Smooth muscle cell (in vitro differentiated cells): ENCODE measurements at regions not wholly inside any gene's neighbourhood (a gene's known extent, or its start where the extent isn't known, plus 50 kb on each side); places are given as distances from the start of the nearest gene placed in this dataset.
"Not testable (repeated sequence)": the region's sequence is repeated elsewhere in the genome, so short reads cannot be mapped to it uniquely, and the experiment has no call there.

Experiments
- DNase-seq: peaks from one replicate; lab custom pipeline; 2025; ENCODE audit not compliant: unreplicated experiment; lab: John Stamatoyannopoulos, UW
- H2AFZ ChIP-seq: fragments of 200-600 bp; sonication (generic); 2 replicates; pipeline ENCODE4 v1.6.0; 2016; ENCODE audit warnings: antibody characterized with exemption, low read depth, mild to moderate bottlenecking
- H3F3A ChIP-seq: fragments of 200-600 bp; sonication (generic); 2 replicates; pipeline ENCODE4 v1.6.0; 2017; ENCODE audit warnings: antibody characterized with exemption, low read depth
- H3K27ac ChIP-seq: fragments of 200-600 bp; sonication (generic); 2 replicates; pipeline ENCODE4 v1.5.1; 2016; ENCODE audit warnings: low read depth, mild to moderate bottlenecking
- H3K27me3 ChIP-seq: fragments of 200-600 bp; sonication (generic); 2 replicates; pipeline ENCODE4 v1.6.1; 2016; ENCODE audit warnings: low read depth, mild to moderate bottlenecking
- H3K36me3 ChIP-seq: fragments of 200-600 bp; sonication (generic); 2 replicates; pipeline ENCODE4 v1.5.1; 2016; ENCODE audit warnings: low read depth
- H3K4me1 ChIP-seq: fragments of 200-600 bp; sonication (generic); 2 replicates; pipeline ENCODE4 v1.5.1; 2016; ENCODE audit warnings: low read depth
- H3K4me2 ChIP-seq: fragments of 200-600 bp; sonication (generic); 2 replicates; pipeline ENCODE4 v1.6.0; 2016; ENCODE audit warnings: mild to moderate bottlenecking
- H3K4me3 ChIP-seq: fragments of 200-600 bp; sonication (generic); 2 replicates; pipeline ENCODE4 v1.5.1; 2016; ENCODE audit warnings: mild to moderate bottlenecking
- H3K79me2 ChIP-seq: fragments of 200-600 bp; sonication (generic); 2 replicates; pipeline ENCODE4 v1.6.0; 2016; ENCODE audit warnings: low read depth, mild to moderate bottlenecking
- H3K9ac ChIP-seq: fragments of 200-600 bp; sonication (generic); 2 replicates; pipeline ENCODE4 v1.6.0; 2016; ENCODE audit warnings: low read depth
- H3K9me3 ChIP-seq: fragments of 200-600 bp; sonication (generic); replicated peaks from 2 replicates; pipeline ENCODE4 v1.5.1; 2016; ENCODE audit warnings: low read depth
- H4K20me1 ChIP-seq: fragments of 200-600 bp; sonication (generic); 2 replicates; pipeline ENCODE4 v1.6.0; 2016; ENCODE audit warnings: low read depth
- WGBS: methylation state at CpG from one replicate; pipeline ENCODE4 v1.1.7; 2016; ENCODE audit warnings: low lambda C conversion rate; 5-methylcytosine and 5-hydroxymethylcytosine counted together
- TF ChIP-seq, protein P1 (sequence below): fragments of 200-600 bp; sonication (generic); IDR thresholded peaks from 2 replicates; pipeline ENCODE4 v1.5.1; 2017; ENCODE audit warnings: borderline replicate concordance, mild to moderate bottlenecking, antibody characterized with exemption; ENCODE audit not compliant: insufficient read depth, poor library complexity, severe bottlenecking

- WGBS: 76% methylated on average over 1 of the region's 1 CpG
These were observed 459.6 kb downstream of the FRK start for GRCh38 chr6:115601064-115601463.

DNA sequence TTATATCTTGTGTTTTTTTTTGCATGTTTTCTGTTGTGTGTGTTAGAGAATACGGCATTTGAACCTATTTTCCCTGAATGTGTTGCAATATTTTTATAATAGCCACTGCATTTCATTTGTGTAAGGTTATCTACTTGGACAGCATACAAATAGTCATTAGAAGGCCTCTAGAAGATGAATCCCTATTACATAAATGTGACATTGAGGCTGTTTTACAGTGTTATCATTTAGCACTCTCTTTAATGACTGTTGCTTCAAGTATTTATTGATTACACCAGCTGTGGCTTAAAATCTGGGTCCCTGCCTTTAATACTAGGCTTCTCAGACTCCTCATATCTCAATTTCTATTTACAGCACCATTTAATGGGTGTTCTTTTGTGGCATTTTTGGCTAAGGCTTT is 465.8 kb downstream of the FRK start:
- Histone ChIP-seq H4K20me1 (no peaks in the 10 kb centered on the region), H3K27me3 (no peaks in the 10 kb centered on the region), H3K9ac (no peak overlapping the region), H3F3A (no peaks in the 10 kb centered on the region), H3K4me2 (no peak overlapping the region), H3K4me3 (no peak overlapping the region), H3K4me1 (no peaks in the 10 kb centered on the region), H3K27ac (no peak overlapping the region), H3K79me2 (no peaks in the 10 kb centered on the region), H2AFZ (no peak overlapping the region), H3K36me3 (no peaks in the 10 kb centered on the region), H3K9me3 (no peaks in the 10 kb centered on the region)
- TF ChIP-seq, protein P1, sequence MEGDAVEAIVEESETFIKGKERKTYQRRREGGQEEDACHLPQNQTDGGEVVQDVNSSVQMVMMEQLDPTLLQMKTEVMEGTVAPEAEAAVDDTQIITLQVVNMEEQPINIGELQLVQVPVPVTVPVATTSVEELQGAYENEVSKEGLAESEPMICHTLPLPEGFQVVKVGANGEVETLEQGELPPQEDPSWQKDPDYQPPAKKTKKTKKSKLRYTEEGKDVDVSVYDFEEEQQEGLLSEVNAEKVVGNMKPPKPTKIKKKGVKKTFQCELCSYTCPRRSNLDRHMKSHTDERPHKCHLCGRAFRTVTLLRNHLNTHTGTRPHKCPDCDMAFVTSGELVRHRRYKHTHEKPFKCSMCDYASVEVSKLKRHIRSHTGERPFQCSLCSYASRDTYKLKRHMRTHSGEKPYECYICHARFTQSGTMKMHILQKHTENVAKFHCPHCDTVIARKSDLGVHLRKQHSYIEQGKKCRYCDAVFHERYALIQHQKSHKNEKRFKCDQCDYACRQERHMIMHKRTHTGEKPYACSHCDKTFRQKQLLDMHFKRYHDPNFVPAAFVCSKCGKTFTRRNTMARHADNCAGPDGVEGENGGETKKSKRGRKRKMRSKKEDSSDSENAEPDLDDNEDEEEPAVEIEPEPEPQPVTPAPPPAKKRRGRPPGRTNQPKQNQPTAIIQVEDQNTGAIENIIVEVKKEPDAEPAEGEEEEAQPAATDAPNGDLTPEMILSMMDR: no peak
- DNase-seq: no peak
- 86% methylated on average over 1 of the region's 1 CpG for WGBS

More at GRCh38 chr6:115601064-115601463, 459.6 kb downstream of the FRK start:
- Histone ChIP-seq H3K27ac (no peak overlapping the region), H4K20me1 (no peaks in the 10 kb centered on the region), H3K9me3 (no peaks in the 10 kb centered on the region), H3F3A (no peaks in the 10 kb centered on the region), H2AFZ (no peak overlapping the region), H3K4me1 (no peaks in the 10 kb centered on the region), H3K36me3 (no peaks in the 10 kb centered on the region), H3K4me2 (no peak overlapping the region), H3K4me3 (no peak overlapping the region), H3K79me2 (no peaks in the 10 kb centered on the region), H3K27me3 (no peaks in the 10 kb centered on the region), H3K9ac (no peak overlapping the region)
- TF ChIP-seq, protein P1: no peak
- DNase-seq: no peak

- no peak overlapping the region for H3K4me2 ChIP-seq
- no peak overlapping the region for H3K9ac ChIP-seq
- WGBS: 68% methylated on average over 2 of the region's 2 CpGs
- no peak for DNase-seq
- H2AFZ ChIP-seq: no peak overlapping the region
- no peak overlapping the region for H3K27ac ChIP-seq
- no peaks in the 10 kb centered on the region for H3K4me1 ChIP-seq
- H3K9me3 ChIP-seq: no peaks in the 10 kb centered on the region
- no peaks in the 10 kb centered on the region for H3K36me3 ChIP-seq
- no peak overlapping the region for H3K4me3 ChIP-seq
- H3K79me2 ChIP-seq: no peaks in the 10 kb centered on the region
- no peaks in the 10 kb centered on the region for H4K20me1 ChIP-seq
- H3F3A ChIP-seq: no peaks in the 10 kb centered on the region
- H3K27me3 ChIP-seq: no peaks in the 10 kb centered on the region
- TF ChIP-seq, protein P1: no peak
These were observed 468.7 kb downstream of the FRK start for GRCh38 chr6:115592025-115592424.

DNA sequence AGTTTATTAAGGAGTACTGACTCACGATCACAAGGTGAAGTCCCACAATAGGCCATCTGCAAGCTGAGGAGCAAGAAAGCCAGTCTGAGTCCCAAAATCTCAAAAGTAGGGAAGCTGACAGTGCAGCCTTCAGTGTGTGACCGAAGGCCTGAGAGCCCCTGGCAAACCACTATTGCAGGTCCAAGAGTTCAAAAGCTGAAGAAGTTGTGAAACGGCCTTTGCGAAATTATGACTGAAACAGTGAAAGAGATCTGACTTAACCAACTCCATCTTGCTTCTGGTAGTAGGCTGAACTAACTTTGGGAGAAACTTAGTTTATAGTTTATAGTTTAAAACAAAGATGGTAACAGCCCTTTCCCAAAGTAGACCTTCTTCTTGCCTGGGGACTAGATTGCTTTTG is 471.6 kb downstream of the FRK start:
- not testable (repeated sequence) for H3K9ac ChIP-seq, H3F3A ChIP-seq, H3K4me3 ChIP-seq, H3K4me2 ChIP-seq, DNase-seq, H3K4me1 ChIP-seq, H2AFZ ChIP-seq, H4K20me1 ChIP-seq, H3K9me3 ChIP-seq, H3K79me2 ChIP-seq, H3K36me3 ChIP-seq, H3K27me3 ChIP-seq, H3K27ac ChIP-seq
- WGBS: 95% methylated on average over 4 of the region's 4 CpGs
